ENCODE measurements at regions not wholly inside any gene's neighbourhood (a gene's known extent, or its start where the extent isn't known, plus 50 kb on each side); places are given as distances from the start of the nearest gene placed in this dataset.
"Not testable (repeated sequence)": the region's sequence is repeated elsewhere in the genome, so short reads cannot be mapped to it uniquely, and the experiment has no call there.

DNA sequence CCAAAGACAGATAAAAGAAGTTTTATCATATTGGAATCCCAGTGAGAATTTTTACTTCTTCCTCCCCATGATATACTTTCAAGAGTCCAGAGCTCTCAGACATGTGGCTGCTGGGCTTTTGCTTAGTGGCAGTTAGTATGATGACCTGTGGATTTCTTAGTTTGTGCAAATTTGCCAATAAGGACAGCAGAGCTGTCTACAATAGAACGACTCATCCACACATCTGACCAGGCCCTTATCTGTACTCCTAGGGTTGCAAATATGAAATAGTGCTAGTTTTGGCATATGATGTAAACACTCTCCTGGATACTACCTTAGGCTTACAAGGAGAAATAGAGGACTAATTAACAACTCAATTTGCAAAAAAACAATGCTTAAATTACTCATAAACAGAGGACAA lies 758.4 kb upstream of the TMEFF2 start:
- no peak for DNase-seq (ENCODE audit: low read depth)

DNA sequence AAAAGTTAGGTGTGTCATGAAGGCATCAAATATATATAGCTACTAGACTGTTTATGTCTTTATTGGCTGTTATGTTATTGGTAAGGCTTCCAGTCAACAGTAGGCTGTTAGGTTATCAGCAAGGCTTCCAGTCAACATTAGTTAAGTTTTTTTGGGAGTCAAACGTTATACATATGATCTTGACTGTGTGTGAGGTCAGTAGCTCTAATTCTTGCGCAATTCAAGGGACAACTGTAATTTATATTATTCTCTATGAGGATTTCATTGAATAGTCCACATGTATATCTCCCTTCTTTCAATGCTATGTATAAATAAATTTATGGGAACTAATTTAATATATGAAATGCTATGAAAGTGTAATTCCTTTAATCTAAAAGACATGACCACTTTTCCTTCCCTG lies 757.5 kb upstream of the TMEFF2 start:
- no peak for DNase-seq (ENCODE audit: low read depth)

DNA sequence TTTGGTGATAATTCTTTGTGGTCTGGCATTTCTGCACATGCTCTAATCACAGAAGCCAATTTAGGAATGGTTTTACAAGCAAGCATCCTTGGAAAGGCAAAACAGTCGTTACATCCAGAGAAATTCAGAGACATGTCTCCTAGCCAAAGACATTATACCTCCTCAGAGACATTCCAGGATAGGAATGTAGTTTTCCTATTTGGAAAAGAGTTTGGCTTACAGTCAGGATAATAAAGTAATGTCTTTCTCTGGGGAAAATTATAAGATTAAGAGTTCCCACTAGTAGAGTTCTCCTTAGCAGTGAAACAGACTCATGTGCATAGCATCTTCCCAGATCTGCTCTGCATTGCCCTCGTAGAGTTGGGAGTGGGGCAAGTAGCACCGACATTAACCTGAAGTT lies 753.6 kb upstream of the TMEFF2 start:
- DNase-seq (ENCODE audit: low read depth), result no peak

GRCh38 chr2:192947352-192947751 lies 752.6 kb upstream of the TMEFF2 start:
- no peak for DNase-seq (ENCODE audit: low read depth)

- no peak for DNase-seq (ENCODE audit: low read depth)
Measured at GRCh38 chr2:192940767-192941166, 746.0 kb upstream of the TMEFF2 start.

GRCh38 chr2:192932376-192932775 lies 737.6 kb upstream of the TMEFF2 start:
- no peak for DNase-seq (ENCODE audit: low read depth)

GRCh38 chr2:192921631-192922030 lies 726.9 kb upstream of the TMEFF2 start:
- DNase-seq (ENCODE audit: low read depth), result not testable (repeated sequence)

DNA sequence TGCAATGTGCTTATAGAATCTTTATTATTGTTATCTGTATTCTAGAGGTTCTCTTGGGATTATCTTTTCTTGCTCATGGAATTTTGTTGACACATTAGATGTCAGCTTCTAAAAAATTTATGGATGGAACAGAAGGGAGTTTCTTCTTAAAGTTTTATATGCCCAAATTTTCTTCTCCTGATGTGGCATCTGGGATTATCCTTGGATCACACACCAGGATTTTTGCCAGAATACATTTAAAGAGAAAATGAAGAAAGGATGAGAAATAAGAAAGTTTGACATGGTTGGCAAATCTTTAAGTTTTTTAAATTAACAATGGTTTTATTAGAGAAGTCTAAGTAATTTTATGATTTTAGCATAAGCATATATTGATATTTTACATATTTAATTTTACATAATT lies 706.7 kb upstream of the TMEFF2 start:
- no peak for DNase-seq (ENCODE audit: low read depth)

DNA sequence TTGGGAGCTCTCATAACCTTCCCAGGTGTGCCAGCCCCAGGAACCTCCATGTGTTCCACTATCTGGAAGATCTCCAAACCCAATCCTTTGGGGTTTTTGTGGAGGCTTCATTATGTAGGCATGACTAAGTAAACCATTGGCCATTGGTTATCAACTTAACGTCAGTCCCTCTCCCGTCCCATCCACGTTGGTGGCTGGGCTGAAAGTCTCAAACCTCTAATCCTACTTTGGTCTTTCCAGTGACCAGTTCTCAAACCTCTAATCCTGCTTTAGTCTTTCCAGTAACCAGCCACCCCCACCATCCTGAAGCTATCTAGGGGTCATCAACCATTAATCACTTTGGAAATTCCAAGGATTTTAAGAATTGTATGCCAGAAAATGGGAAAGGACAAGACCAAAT lies 704.7 kb upstream of the TMEFF2 start:
- DNase-seq (ENCODE audit: low read depth), result no peak

GRCh38 chr2:192893976-192894375 lies 699.2 kb upstream of the TMEFF2 start:
- not testable (repeated sequence) for DNase-seq (ENCODE audit: low read depth)

DNA sequence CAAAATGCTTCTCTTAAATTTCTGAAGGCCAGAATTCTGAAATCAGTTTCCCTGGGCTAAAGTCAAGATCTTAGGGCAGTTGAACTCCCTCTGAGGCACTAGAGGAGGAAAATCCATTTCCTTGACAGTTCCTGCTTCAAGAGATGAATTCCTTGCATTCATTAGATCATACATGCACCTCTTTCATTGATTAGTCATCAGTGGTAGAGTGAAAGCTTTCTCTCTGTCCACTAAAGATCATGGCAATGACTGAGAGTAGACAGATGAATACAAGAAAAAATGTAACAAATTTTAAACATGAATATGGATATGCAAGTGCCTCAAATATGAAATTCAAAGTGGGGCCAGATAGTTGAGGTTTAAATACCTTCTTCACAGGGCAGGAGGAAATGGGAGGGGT lies 693.4 kb upstream of the TMEFF2 start:
- no peak for DNase-seq (ENCODE audit: low read depth)

GRCh38 chr2:192887337-192887736 lies 692.6 kb upstream of the TMEFF2 start:
- no peak for DNase-seq (ENCODE audit: low read depth)

- DNase-seq (ENCODE audit: low read depth), result no peak
Measured at GRCh38 chr2:192886636-192887035, 691.9 kb upstream of the TMEFF2 start.

GRCh38 chr2:192885569-192886160 lies 690.9 kb upstream of the TMEFF2 start:
- DNase-seq (ENCODE audit: low read depth), result no peak

DNA sequence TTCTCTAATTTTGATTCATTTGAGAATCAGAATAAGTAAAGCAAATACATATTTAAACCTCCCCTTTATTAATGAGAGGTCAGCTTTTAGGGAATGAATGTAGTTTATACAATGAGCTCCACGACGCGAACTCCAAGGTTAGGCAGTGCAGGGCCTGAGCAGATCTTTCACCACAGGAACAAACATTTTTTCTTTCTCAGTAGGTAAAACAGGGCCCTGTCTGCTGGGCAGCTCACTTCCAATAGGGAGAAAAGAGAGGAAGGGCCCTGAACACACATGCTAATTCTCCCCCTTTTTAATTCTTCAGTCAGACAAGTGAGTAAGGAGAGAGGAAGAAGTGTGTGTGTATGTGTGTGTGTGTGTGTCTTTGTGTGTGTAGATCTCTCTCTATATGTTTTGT lies 682.4 kb upstream of the TMEFF2 start:
- no peak for DNase-seq (ENCODE audit: low read depth)

- no peak for DNase-seq (ENCODE audit: low read depth)
Measured at GRCh38 chr2:192876698-192877097, 682.0 kb upstream of the TMEFF2 start.

GRCh38 chr2:192854706-192855105 lies 660.0 kb upstream of the TMEFF2 start:
- no peak for DNase-seq (ENCODE audit: low read depth)

DNA sequence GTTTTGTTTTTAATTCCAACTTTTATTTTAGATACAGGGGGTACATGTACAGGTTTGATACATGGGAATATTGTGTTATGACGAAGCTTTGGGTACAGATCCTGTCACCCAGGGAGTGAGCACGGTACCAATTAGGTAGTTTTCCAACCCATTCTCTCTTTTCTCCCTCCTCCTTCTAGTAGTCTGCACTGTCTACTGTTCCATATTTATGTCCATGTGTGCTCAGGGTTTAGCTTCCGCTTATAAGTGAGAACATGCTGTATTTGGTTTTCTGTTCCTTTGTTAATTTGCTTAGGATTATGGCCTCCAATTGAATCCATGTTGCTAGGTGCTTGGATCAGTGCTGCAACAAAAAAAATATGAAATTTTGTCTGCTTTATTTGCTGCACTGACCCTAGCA lies 659.3 kb upstream of the TMEFF2 start:
- DNase-seq (ENCODE audit: low read depth), result no peak

GRCh38 chr2:192828947-192829346 lies 634.2 kb upstream of the TMEFF2 start:
- DNase-seq (ENCODE audit: low read depth), result no peak

- DNase-seq (ENCODE audit: low read depth), result no peak
Measured at GRCh38 chr2:192828175-192828574, 633.4 kb upstream of the TMEFF2 start.

DNA sequence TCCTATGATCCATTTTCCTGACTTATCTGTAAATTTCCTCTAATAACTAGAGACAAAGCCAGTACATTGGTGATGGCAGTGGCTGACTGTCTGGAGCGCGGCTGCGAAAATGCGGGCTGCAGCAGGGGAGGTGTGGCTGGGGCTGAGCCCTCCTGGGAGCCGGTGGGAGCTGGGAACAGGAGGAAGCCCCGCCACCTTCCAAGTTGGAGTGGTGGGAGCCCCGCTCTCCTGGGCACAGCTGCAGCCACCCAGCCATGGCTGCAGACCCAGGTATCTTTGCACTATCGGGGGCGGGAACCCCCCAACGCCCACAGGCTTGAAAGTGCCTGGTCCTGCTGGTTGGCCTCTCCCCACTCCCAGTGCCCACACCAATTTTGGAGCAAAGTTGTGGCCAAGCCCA lies 633.0 kb upstream of the TMEFF2 start:
- DNase-seq (ENCODE audit: low read depth), result no peak

GRCh38 chr2:192814376-192814775 lies 619.6 kb upstream of the TMEFF2 start:
- DNase-seq (ENCODE audit: low read depth), result no peak

DNA sequence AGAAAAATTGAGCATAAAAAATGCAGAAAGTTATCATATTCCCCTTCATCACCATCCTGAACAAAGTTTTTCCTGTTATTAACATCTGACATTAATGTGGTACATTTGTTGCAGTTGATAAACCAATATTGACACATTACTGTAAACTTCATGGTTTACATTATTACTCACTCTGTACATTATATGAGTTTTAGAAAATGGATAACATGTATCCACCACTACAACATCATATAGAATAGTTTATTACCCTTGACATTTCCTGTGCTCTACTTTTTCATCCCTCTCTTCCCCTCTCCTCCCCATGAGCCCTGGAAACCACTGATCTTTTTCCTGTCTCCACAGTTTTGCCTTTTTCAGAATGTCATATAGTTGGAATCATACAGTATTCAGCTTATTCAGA lies 618.6 kb upstream of the TMEFF2 start:
- no peak for DNase-seq (ENCODE audit: low read depth)

GRCh38 chr2:192809173-192809572 lies 614.4 kb upstream of the TMEFF2 start:
- no peak for DNase-seq (ENCODE audit: low read depth)

- no peak for DNase-seq (ENCODE audit: low read depth)
Measured at GRCh38 chr2:192783643-192784042, 588.9 kb upstream of the TMEFF2 start.
